NCI-H2196 (cell line): ENCODE measurements at regions not wholly inside any gene's neighbourhood (a gene's known extent, or its start where the extent isn't known, plus 50 kb on each side); places are given as distances from the start of the nearest gene placed in this dataset.
"Not testable (repeated sequence)": the region's sequence is repeated elsewhere in the genome, so short reads cannot be mapped to it uniquely, and the experiment has no call there.

Source experiments
- DNase-seq: peaks from one replicate; lab custom pipeline; 2025; ENCODE audit not compliant: unreplicated experiment; lab: John Stamatoyannopoulos, UW

- DNase-seq: no peak
These were observed 159.7 kb upstream of the POU1F1 start for GRCh38 chr3:87435926-87436620.

- not testable (repeated sequence) for DNase-seq
These were observed 157.1 kb upstream of the POU1F1 start for GRCh38 chr3:87433445-87433844.

- no peak for DNase-seq
These were observed 150.5 kb upstream of the POU1F1 start for GRCh38 chr3:87426918-87427317.

- no peak for DNase-seq
These were observed 148.7 kb upstream of the POU1F1 start for GRCh38 chr3:87425056-87425455.

- no peak for DNase-seq
These were observed 147.0 kb upstream of the POU1F1 start for GRCh38 chr3:87423336-87423735.

- no peak for DNase-seq
These were observed 145.9 kb upstream of the POU1F1 start for GRCh38 chr3:87422333-87422732.

GRCh38 chr3:87420171-87420570 lies 143.8 kb upstream of the POU1F1 start:
- DNase-seq: no peak

- no peak for DNase-seq
These were observed 137.9 kb upstream of the POU1F1 start for GRCh38 chr3:87414271-87414670.

GRCh38 chr3:87413814-87414213 lies 137.4 kb upstream of the POU1F1 start:
- no peak for DNase-seq

- DNase-seq: no peak
These were observed 133.7 kb upstream of the POU1F1 start for GRCh38 chr3:87410110-87410509.

- DNase-seq: no peak
These were observed 121.9 kb upstream of the POU1F1 start for GRCh38 chr3:87398168-87398801.

GRCh38 chr3:87397211-87397610 lies 120.8 kb upstream of the POU1F1 start:
- DNase-seq: no peak

- DNase-seq: no peak
These were observed 114.4 kb upstream of the POU1F1 start for GRCh38 chr3:87390821-87391220.

GRCh38 chr3:87390353-87390752 lies 114.0 kb upstream of the POU1F1 start:
- DNase-seq: no peak

- no peak for DNase-seq
These were observed 98.9 kb upstream of the POU1F1 start for GRCh38 chr3:87375231-87375682.

- peak; percentile 15 for DNase-seq
These were observed 93.6 kb upstream of the POU1F1 start for GRCh38 chr3:87370007-87370406.

GRCh38 chr3:87367736-87368135 lies 91.4 kb upstream of the POU1F1 start:
- DNase-seq: no peak

GRCh38 chr3:87363721-87364120 lies 87.3 kb upstream of the POU1F1 start:
- DNase-seq: no peak

- no peak for DNase-seq
These were observed 85.6 kb upstream of the POU1F1 start for GRCh38 chr3:87361956-87362355.

GRCh38 chr3:87361271-87361670 lies 84.9 kb upstream of the POU1F1 start:
- peak; percentile 7 for DNase-seq

GRCh38 chr3:87359826-87360225 lies 83.4 kb upstream of the POU1F1 start:
- DNase-seq: peak; percentile 39

GRCh38 chr3:87359025-87359424 lies 82.6 kb upstream of the POU1F1 start:
- DNase-seq: no peak

GRCh38 chr3:87358066-87358465 lies 81.7 kb upstream of the POU1F1 start:
- no peak for DNase-seq
